Left cardiac atrium (tissue), 4 donors: ENCODE measurements at regions not wholly inside any gene's neighbourhood (a gene's known extent, or its start where the extent isn't known, plus 50 kb on each side); places are given as distances from the start of the nearest gene placed in this dataset.

Source experiments
- ATAC-seq, 2 donors: fragments of 200-7000 bp; cut with Tn5 transposase; one replicate each; pipeline ENCODE4 v1.9.1; 2020; ENCODE audit warnings: mild to moderate bottlenecking in 2 of 2, moderate library complexity in 2 of 2
- DNase-seq: peaks from one replicate; pipeline ENCODE4 v3.0.0-alpha.2; 2020
- intact Hi-C, 2 donors: fragments of 100-400 bp; cut with DNase I; formaldehyde crosslinking; loops; one replicate each; pipeline versions ENCODE4 v1.14.1 to v1.15.1; 2022 to 2023
- donor health status: DM: no; HTN: yes; CAD: no.
- donor health status: DM: no; HTN: yes; CAD: no; lungs with severe emphysema.
- donor health status: DM: yes; HTN: yes; CAD: no.
- donor health status: Dilated cardiomyopathy.

- DNase-seq, result no peak
- ATAC-seq, result peak; percentile 61 to 62
- intact Hi-C loops, result no loop called here
These were observed 132.7 kb upstream of the LRFN2 start for GRCh38 chr6:40719671-40720374.

GRCh38 chr6:40718401-40718800, 131.2 kb upstream of the LRFN2 start:
- DNase-seq (no peak), ATAC-seq (no peak)
- intact Hi-C loops, result no loop called here

GRCh38 chr6:40717411-40718057, 130.4 kb upstream of the LRFN2 start:
- intact Hi-C loops, result no loop called here

GRCh38 chr6:40715570-40716403, 128.6 kb upstream of the LRFN2 start:
- ATAC-seq, result no peak
- intact Hi-C loops, result no loop called here
- DNase-seq, result peak; percentile 29

More at GRCh38 chr6:40717411-40718057, 130.4 kb upstream of the LRFN2 start:
- no peak for ATAC-seq
- DNase-seq, result no peak

- ATAC-seq (no peak), DNase-seq (no peak)
- intact Hi-C loops, result no loop called here
These were observed 127.7 kb upstream of the LRFN2 start for GRCh38 chr6:40714576-40715564.

- no peak for DNase-seq
- intact Hi-C loops, result no loop called here
- ATAC-seq, result no peak
These were observed 127.0 kb upstream of the LRFN2 start for GRCh38 chr6:40714143-40714542.

GRCh38 chr6:40713002-40713719, 126.0 kb upstream of the LRFN2 start:
- intact Hi-C loops, result no loop called here
- ATAC-seq (no peak), DNase-seq (no peak)

GRCh38 chr6:40710626-40711330, 123.6 kb upstream of the LRFN2 start:
- intact Hi-C loops, result no loop called here
- peak; percentile 26 for DNase-seq
- ATAC-seq, result no peak

- intact Hi-C loops, result no loop called here
These were observed 120.9 kb upstream of the LRFN2 start for GRCh38 chr6:40708049-40708448.

GRCh38 chr6:40706178-40706577, 119.0 kb upstream of the LRFN2 start:
- DNase-seq (no peak), ATAC-seq (no peak)
- intact Hi-C loops, result no loop called here

More at GRCh38 chr6:40708049-40708448, 120.9 kb upstream of the LRFN2 start:
- ATAC-seq (no peak), DNase-seq (no peak)

- intact Hi-C loops, result no loop called here
- no peak for ATAC-seq
- DNase-seq, result no peak
These were observed 118.2 kb upstream of the LRFN2 start for GRCh38 chr6:40705354-40705753.

GRCh38 chr6:40701352-40702007, 114.3 kb upstream of the LRFN2 start:
- ATAC-seq (no peak), DNase-seq (no peak)
- intact Hi-C loops, result no loop called here

GRCh38 chr6:40700006-40700580, 112.9 kb upstream of the LRFN2 start:
- DNase-seq (no peak), ATAC-seq (no peak)
- intact Hi-C loops, result no loop called here

- DNase-seq (no peak), ATAC-seq (no peak)
- intact Hi-C loops, result no loop called here
These were observed 108.7 kb upstream of the LRFN2 start for GRCh38 chr6:40695750-40696415.

GRCh38 chr6:40695114-40695513, 108.0 kb upstream of the LRFN2 start:
- intact Hi-C loops, result no loop called here
- ATAC-seq, result no peak
- no peak for DNase-seq

GRCh38 chr6:40693768-40694167, 106.6 kb upstream of the LRFN2 start:
- DNase-seq, result no peak
- no peak for ATAC-seq
- intact Hi-C loops, result no loop called here
